GM21576 (cell line): ENCODE measurements at regions not wholly inside any gene's neighbourhood (a gene's known extent, or its start where the extent isn't known, plus 50 kb on each side); places are given as distances from the start of the nearest gene placed in this dataset.

Experiments used
- ATAC-seq: cut with Tn5 transposase; IDR thresholded peaks from one replicate; pipeline ENCODE4 v1.9.1; 2021; ENCODE audit warnings: mild to moderate bottlenecking, moderate library complexity; ENCODE audit not compliant: unreplicated experiment

- no peak for ATAC-seq
Measured at GRCh38 chr3:101172516-101172915, 147.9 kb downstream of the IMPG2 start.

DNA sequence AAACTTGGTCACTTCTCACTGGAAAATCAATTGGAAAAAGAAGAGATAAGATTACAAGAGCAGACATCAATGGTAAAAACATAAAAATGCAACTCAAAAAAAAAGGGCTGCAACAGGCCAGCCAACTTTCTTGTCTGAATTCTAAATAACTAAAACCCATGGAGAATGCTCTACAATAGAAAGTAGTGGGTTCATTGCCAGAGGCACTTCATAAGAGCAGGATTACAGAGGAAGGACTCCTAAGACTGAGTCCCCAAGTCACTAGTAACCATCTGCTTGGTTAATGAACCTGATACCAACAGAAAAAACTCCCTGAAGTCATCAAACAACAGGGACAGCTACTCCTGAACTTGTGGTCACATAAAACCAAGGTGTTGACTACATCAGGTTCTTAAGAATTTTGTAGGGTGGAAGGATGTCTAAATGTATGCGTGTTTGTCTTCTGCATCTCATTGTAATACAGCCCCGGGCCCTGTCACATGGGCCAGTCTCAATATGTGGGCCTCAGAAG lies 148.6 kb downstream of the IMPG2 start:
- ATAC-seq: no peak

DNA sequence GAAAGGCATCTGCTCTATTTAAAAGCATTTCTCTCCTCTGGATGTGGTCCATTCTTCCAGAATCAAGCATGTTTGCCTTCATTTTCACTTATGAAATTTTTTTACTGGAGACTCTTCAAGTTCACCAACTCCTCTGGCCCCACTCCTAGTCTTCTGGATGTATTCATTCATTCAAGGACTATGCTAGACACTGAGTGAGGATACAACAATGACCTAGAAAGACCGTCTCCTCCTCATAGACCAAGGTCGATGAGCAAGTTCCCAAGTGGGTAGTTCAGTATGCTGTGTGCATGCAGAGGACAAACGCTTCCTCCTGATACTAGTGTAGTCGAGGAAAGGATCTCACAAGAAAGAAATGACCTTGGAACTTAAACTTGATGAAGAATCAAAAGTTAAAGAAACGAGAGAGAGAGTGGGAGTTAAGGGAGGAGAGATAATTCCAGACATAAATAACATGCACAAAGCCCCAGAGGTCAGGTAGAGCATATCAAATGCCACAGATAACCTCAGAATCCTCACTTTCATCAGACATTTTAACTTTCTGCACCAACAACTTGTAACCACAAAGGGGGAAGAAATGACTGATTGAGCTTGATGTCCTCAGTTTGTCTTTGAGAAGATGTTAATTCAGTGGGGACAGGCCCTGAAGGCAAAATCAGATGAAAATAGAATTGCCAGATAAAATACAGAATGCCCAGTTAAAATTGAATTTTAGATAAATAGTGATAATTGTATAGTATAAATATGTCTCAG lies 149.4 kb downstream of the IMPG2 start:
- ATAC-seq: no peak

DNA sequence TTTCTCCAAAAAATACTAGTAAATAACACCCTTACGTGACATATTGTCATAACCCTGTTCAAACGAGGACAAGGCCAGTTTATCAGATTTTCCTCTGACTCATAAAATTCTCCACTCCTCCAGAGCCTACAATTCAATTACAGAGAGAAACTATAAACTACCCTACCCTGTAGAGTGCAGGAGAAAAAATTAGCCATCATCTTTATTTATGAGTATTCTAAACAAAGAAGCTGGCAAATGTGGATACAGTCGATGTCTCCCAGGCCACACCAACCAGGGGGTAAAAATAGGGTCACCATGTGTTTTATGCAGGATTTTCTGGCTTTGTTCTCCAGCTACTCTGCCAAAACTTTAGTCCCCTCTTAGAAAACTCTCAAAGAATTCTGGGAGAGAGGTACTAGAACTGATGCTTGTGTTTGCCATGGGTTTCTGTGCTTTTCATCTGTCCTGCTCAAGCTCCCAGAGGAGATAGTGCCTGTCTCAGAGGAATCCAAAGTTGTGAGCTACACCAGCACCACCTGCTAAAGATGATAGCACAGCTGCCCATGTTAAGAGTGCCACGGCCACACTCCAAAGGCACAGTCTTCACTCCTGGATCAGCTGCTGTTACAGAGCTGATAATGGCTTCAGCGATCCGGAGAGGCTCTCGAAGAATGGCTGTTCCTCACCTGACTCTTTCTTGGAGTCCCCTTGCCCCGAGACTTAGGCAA lies 150.2 kb downstream of the IMPG2 start:
- no peak for ATAC-seq

DNA sequence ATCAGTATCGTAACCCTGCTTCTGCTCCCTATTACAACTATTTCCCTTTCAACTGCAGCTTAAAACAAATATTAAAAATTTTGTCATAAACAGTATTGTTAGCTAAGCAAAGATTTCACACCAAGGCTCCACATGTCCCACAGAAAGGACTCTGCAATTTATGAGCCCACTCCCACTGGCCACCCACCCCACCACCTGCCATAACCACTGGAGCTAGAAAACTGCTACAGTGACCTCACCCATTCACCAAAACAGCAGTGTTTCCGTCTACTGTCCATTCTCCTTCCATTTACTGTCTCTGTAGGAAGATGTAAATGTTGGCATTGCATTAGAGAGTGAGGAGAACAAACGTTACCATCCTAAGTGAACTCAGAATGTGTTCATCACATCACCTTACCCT lies 150.9 kb downstream of the IMPG2 start:
- ATAC-seq: no peak

DNA sequence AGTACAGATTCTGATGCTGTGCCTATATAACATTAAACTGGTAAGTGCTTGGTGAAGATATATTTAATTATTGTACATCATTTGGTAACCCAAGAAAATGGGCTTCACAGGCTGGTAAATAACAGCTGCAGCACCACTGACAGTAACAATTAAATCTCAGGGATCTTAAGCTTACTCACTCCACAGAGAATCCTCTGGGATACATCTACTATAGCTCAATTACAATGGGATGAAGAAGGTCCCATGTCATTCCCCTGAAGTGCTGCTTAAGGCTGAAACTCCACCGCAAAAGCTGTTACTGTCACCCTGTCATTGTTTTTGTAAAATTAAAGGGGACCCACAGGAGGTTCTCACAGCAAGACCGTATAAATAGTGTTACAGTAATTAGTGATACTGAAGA lies 153.0 kb downstream of the IMPG2 start:
- ATAC-seq: no peak

DNA sequence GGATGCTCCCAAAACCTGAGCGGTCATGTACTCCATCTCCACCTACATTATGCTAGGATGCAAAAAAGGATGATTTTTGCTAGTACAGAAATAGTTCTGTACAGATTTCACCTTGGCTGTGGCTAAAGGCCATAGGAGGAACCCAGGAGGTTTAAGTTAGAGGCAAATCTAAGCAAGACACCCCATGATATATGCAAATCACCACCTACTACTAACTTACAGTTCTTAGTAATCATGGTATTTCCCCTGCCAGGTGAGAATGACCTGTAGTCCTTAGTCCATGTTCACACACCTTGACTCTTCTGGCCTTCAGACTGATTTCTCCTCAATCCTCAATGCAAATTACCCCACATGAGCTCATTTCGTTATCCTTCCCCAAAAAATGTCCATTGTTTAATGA lies 154.2 kb downstream of the IMPG2 start:
- no peak for ATAC-seq

GRCh38 chr3:101163554-101163953 lies 156.8 kb downstream of the IMPG2 start:
- ATAC-seq: no peak

GRCh38 chr3:101159478-101159877 lies 160.9 kb downstream of the IMPG2 start:
- ATAC-seq: no peak

- no peak for ATAC-seq
Measured at GRCh38 chr3:101158374-101158773, 162.0 kb downstream of the IMPG2 start.

DNA sequence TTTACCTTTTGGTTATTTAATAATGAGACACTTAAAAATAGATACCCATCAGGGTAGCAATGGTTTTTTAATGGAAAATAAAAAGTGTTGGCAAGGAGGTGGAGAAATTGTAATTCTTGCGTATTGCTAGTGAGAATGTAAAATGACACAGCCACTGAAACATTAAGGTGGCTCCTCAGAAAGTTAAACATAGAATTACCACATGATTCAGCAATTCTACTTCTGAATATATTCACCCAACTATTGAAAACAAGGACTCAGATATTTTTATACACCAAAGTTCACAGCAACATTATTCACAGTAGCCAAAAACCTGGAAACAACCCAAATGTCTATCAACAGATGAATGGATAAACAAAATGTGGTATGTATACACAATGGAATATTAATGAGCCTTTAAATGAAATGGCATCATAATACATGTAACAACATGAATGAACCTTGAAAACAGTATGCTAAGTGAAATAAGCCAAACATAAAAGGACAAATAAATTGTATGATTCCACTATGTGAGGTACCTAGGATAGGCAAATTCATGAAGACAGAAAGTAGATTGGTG lies 163.5 kb downstream of the IMPG2 start:
- ATAC-seq: no peak

GRCh38 chr3:101155825-101156224 lies 162.6 kb upstream of the ABI3BP start:
- no peak for ATAC-seq

DNA sequence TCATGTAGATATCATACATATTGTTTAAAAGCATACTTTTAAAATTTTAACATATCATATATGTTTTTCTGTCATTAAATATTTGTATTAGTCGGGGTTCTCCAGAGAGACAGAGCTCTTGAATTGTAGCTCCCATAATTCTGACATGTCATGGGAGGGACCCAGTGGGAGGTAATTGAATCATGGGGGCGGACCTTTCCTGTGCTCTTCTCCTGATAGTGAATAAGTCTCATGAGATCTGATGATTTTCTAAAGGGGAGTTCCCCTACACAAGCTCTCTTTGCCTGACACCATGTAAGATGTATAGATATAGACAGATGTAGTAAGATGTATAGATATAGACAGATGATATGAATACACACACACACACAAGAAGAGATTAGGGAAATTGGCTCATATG lies 161.2 kb upstream of the ABI3BP start:
- ATAC-seq: no peak

DNA sequence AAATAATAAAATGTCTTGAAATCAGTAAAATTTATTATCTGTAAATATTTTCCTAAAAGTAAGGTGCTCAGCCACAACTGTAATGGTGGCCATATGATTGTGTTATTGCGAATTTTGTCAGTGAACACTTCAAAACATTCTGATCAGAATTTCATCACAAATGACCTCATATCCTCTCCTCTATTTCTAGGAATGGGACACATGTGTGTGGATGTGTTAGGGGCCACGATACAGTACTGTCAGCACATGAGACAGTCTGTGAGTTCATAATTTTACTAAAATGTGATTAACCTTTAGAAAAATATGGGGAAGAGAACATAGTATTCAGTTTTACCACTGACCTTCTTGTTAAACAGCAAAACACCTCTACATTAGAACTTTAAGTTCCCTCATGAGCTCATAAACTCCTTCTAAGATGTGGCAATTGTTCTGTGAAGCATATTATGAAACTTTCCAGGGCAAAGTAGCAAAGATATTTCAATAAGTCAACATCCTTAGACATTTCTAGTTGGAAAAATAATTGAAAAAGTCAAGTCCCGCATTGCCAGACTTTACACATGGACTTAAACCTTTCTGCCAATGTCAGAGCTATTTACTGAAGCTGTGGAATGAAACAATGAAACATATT lies 158.2 kb upstream of the ABI3BP start:
- no peak for ATAC-seq

GRCh38 chr3:101150504-101150903 lies 157.3 kb upstream of the ABI3BP start:
- ATAC-seq: no peak

- ATAC-seq: no peak
Measured at GRCh38 chr3:101149707-101150106, 156.5 kb upstream of the ABI3BP start.

GRCh38 chr3:101149251-101149650 lies 156.0 kb upstream of the ABI3BP start:
- no peak for ATAC-seq

- no peak for ATAC-seq
Measured at GRCh38 chr3:101148001-101148400, 154.8 kb upstream of the ABI3BP start.

DNA sequence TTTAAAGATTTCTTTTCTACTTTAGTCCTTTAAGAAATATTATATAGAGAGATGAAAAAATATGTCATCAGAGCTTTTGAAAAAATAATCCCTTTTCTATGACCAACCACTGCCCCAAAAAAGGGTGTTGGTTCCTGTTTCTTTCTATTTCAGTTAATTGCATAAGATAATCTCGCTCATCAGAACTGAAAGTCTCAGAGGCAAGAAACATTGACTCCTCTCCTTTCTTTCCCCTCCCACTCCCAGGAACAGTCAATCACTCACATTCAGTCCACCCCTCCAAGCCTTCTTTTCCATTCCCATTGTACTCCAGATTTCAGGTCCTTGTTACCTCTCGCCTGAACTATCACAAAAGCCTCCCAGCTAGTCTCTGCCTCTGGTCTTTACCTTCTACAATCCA lies 153.7 kb upstream of the ABI3BP start:
- no peak for ATAC-seq

DNA sequence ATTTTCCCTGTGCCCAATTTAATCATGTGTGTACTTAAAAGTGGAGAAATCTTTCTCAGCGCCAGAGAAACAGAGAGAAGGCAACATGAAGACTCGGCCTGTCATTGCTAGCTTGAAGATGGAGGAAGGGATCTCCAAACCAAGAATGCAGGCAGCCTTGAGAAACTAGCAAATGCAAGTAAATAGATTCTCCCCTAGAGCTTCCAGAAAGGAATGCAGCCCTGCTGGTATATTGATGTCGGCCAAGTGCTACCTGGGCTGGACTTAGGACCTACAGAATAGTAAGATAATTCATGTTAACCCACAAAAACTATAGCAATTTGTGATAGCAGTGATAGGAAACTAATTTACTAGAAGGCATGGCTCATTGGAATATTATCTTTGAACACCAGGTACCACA lies 150.9 kb upstream of the ABI3BP start:
- no peak for ATAC-seq

- ATAC-seq: no peak
Measured at GRCh38 chr3:101143012-101143411, 149.8 kb upstream of the ABI3BP start.

GRCh38 chr3:101142160-101142559 lies 148.9 kb upstream of the ABI3BP start:
- no peak for ATAC-seq
